Mesothelial cell of epicardium (in vitro differentiated cells): ENCODE measurements at regions not wholly inside any gene's neighbourhood (a gene's known extent, or its start where the extent isn't known, plus 50 kb on each side); places are given as distances from the start of the nearest gene placed in this dataset.

ENCODE experiments used
- DNase-seq, 2 experiments: peaks; one replicate each; pipeline ENCODE4 v3.0.0; 2021; ENCODE audit warnings: low spot score in 2 of 2; ENCODE audit not compliant: unreplicated experiment in 2 of 2
- H3K27ac Mint-ChIP-seq: 2 replicates; pipeline ENCODE4 v1.8.0; 2021; ENCODE audit warnings: mixed read lengths
- H3K27me3 Mint-ChIP-seq: 2 replicates; pipeline ENCODE4 v1.8.0; 2021; ENCODE audit warnings: low read depth, mixed read lengths
- H3K36me3 Mint-ChIP-seq: 2 replicates; pipeline ENCODE4 v1.8.0; 2021; ENCODE audit warnings: mixed read lengths
- H3K4me1 Mint-ChIP-seq: 2 replicates; pipeline ENCODE4 v1.8.0; 2021; ENCODE audit warnings: mixed read lengths
- H3K4me3 Mint-ChIP-seq: 2 replicates; pipeline ENCODE4 v1.8.0; 2021; ENCODE audit warnings: mild to moderate bottlenecking, moderate library complexity, mixed read lengths
- H3K9me3 Mint-ChIP-seq: 2 replicates; pipeline ENCODE4 v1.8.0; 2021; ENCODE audit warnings: mixed read lengths
- CTCF ChIP-seq: fragments of 200-600 bp; sonication (generic); IDR thresholded peaks from one replicate; pipeline ENCODE4 v1.5.0; 2021; ENCODE audit warnings: antibody characterized with exemption; ENCODE audit not compliant: unreplicated experiment

- DNase-seq: no peak
- H3K9me3 Mint-ChIP-seq: peaks cover 3% of the 10 kb centered on the region
- H3K4me3 Mint-ChIP-seq: no peak overlapping the region
- peaks cover 46% of the 10 kb centered on the region for H3K4me1 Mint-ChIP-seq
- H3K27me3 Mint-ChIP-seq: no peaks in the 10 kb centered on the region
- peak overlapping the region; percentile 16 for H3K27ac Mint-ChIP-seq
- H3K36me3 Mint-ChIP-seq: peaks cover 1% of the 10 kb centered on the region
- TF ChIP-seq CTCF: no peak
Observed at GRCh38 chr6:87791485-87791884, 89.5 kb upstream of the AKIRIN2 start.

GRCh38 chr6:87791029-87791428 is 89.0 kb upstream of the AKIRIN2 start:
- TF ChIP-seq CTCF: no peak
- Mint-ChIP-seq H3K4me1 (peaks cover 44% of the 10 kb centered on the region), H3K9me3 (peaks cover 5% of the 10 kb centered on the region), H3K27ac (peak overlapping the region; percentile 16), H3K27me3 (no peaks in the 10 kb centered on the region), H3K4me3 (no peak overlapping the region), H3K36me3 (peaks cover 2% of the 10 kb centered on the region)
- DNase-seq: no peak

- peaks cover 9% of the 10 kb centered on the region for H3K9me3 Mint-ChIP-seq
- H3K36me3 Mint-ChIP-seq: peaks cover 2% of the 10 kb centered on the region
- no peak for DNase-seq
- peaks cover 35% of the 10 kb centered on the region for H3K4me1 Mint-ChIP-seq
- peak overlapping the region; percentile 7 for H3K27ac Mint-ChIP-seq
- no peaks in the 10 kb centered on the region for H3K27me3 Mint-ChIP-seq
- H3K4me3 Mint-ChIP-seq: no peak overlapping the region
- TF ChIP-seq CTCF: no peak
Observed at GRCh38 chr6:87789900-87790290, 87.9 kb upstream of the AKIRIN2 start.

GRCh38 chr6:87789198-87789899 is 87.3 kb upstream of the AKIRIN2 start:
- Mint-ChIP-seq H3K4me3 (no peak overlapping the region), H3K4me1 (peaks cover 33% of the 10 kb centered on the region), H3K36me3 (peaks cover 2% of the 10 kb centered on the region), H3K27me3 (no peaks in the 10 kb centered on the region), H3K9me3 (peaks cover 9% of the 10 kb centered on the region), H3K27ac (peak overlapping the region; percentile 83)
- TF ChIP-seq CTCF: no peak
- DNase-seq: no peak

- no peak for TF ChIP-seq CTCF
- peaks cover 2% of the 10 kb centered on the region for H3K36me3 Mint-ChIP-seq
- peaks cover 30% of the 10 kb centered on the region for H3K4me1 Mint-ChIP-seq
- H3K9me3 Mint-ChIP-seq: peaks cover 9% of the 10 kb centered on the region
- no peak overlapping the region for H3K27ac Mint-ChIP-seq
- H3K4me3 Mint-ChIP-seq: no peak overlapping the region
- DNase-seq: no peak
- no peaks in the 10 kb centered on the region for H3K27me3 Mint-ChIP-seq
Observed at GRCh38 chr6:87788141-87788540, 86.1 kb upstream of the AKIRIN2 start.
